H1 (cell line): ENCODE measurements at regions not wholly inside any gene's neighbourhood (a gene's known extent, or its start where the extent isn't known, plus 50 kb on each side); places are given as distances from the start of the nearest gene placed in this dataset.

Source experiments
- CTCF ChIA-PET: fragments of 300-600 bp; sonication (Branson Sonifier 250); formaldehyde crosslinking; loops from one replicate; lab custom pipeline; 2021; ENCODE audit not compliant: partially characterized antibody; lab: Charles Lee
- POLR2A ChIA-PET: fragments of 300-600 bp; sonication (Branson Sonifier 250); formaldehyde crosslinking; loops from one replicate; lab custom pipeline; 2021; ENCODE audit warnings: inconsistent platforms; ENCODE audit not compliant: partially characterized antibody; lab: Charles Lee
- DNase-seq, 2 experiments: peaks; one replicate each; pipeline versions ENCODE4 v3.0.0 to v3.0.0-alpha.2; 2010 to 2022; ENCODE audit warnings: low spot score in 2 of 2, low read depth in 1 of 2, mixed read lengths in 1 of 2
- FAIRE-seq: peaks from 2 replicates; lab custom pipeline; 2011; peaks lifted over from hg19 to GRCh38; lab: Jason Lieb, UNC
- H2AFZ ChIP-seq: 2 replicates; pipeline ENCODE4 v1.8.1; 2012; ENCODE audit warnings: low read length, inconsistent platforms
- H2AK5ac ChIP-seq: 2 replicates; pipeline ENCODE4 v1.6.1; 2013; ENCODE audit warnings: low read depth, low read length
- H2BK120ac ChIP-seq: replicated peaks from 2 replicates; pipeline ENCODE3; 2013; ENCODE audit warnings: low read depth, low read length, inconsistent platforms
- H2BK12ac ChIP-seq: 2 replicates; pipeline ENCODE4 v1.6.1; 2013; ENCODE audit warnings: low read depth, low read length
- H2BK15ac ChIP-seq: 2 replicates; pipeline ENCODE4 v1.6.1; 2013; ENCODE audit warnings: low read length
- H2BK20ac ChIP-seq: 2 replicates; pipeline ENCODE4 v1.6.1; 2013; ENCODE audit warnings: low read length
- H2BK5ac ChIP-seq: 2 replicates; pipeline ENCODE4 v1.6.1; 2013; ENCODE audit warnings: low read depth, low read length
- H3K14ac ChIP-seq: 2 replicates; pipeline ENCODE4 v1.6.1; 2013; ENCODE audit warnings: inconsistent platforms; ENCODE audit not compliant: insufficient read length
- H3K18ac ChIP-seq: 2 replicates; pipeline ENCODE4 v1.6.1; 2013; ENCODE audit warnings: low read length; ENCODE audit errors: extremely low read depth
- H3K23ac ChIP-seq: 2 replicates; pipeline ENCODE4 v1.6.1; 2013; ENCODE audit warnings: inconsistent platforms; ENCODE audit not compliant: insufficient read length
- H3K23me2 ChIP-seq: 2 replicates; pipeline ENCODE4 v1.6.1; 2013; ENCODE audit warnings: low read depth, low read length
- H3K27ac ChIP-seq: 2 replicates; pipeline ENCODE4 v1.6.1; 2011; ENCODE audit warnings: low read depth, low read length, inconsistent platforms
- H3K27me3 ChIP-seq, 4 experiments: replicated peaks in 1 of 4; 1 replicate in 1 of 4; 2 replicates in 3 of 4; pipeline versions ENCODE4 v1.6.1 to v1.8.1; 2011 to 2013; ENCODE audit warnings: low read length in 3 of 4, mild to moderate bottlenecking in 3 of 4, inconsistent platforms in 2 of 4, mixed read lengths in 2 of 4, moderate library complexity in 1 of 4; ENCODE audit not compliant: control insufficient read depth in 3 of 4, insufficient read depth in 3 of 4; ENCODE audit errors: extremely low read depth in 1 of 4
- H3K36me3 ChIP-seq, 4 experiments: 2 replicates each; pipeline versions ENCODE4 v1.6.1 to v1.8.1; 2011 to 2013; ENCODE audit warnings: mild to moderate bottlenecking in 4 of 4, low read length in 3 of 4, moderate library complexity in 2 of 4, control low read depth in 1 of 4, inconsistent platforms in 1 of 4; ENCODE audit not compliant: insufficient read depth in 4 of 4, control insufficient read depth in 2 of 4
- H3K4ac ChIP-seq: replicated peaks from 2 replicates; pipeline ENCODE3; 2013; ENCODE audit warnings: low read length, low read depth, mixed read lengths, inconsistent platforms; ENCODE audit not compliant: insufficient read length
- H3K4me1 ChIP-seq, 4 experiments: replicated peaks in 1 of 4; 1 replicate in 1 of 4; 2 replicates in 3 of 4; pipeline versions ENCODE4 v1.6.1 to v1.8.1; 2011 to 2013; ENCODE audit warnings: low read length in 3 of 4, inconsistent platforms in 2 of 4, mixed read lengths in 1 of 4; ENCODE audit not compliant: insufficient read depth in 4 of 4, control insufficient read depth in 3 of 4
- H3K4me2 ChIP-seq, 2 experiments: 2 replicates each; pipeline versions ENCODE4 v1.6.1 to v1.8.1; 2011 to 2013; ENCODE audit warnings: low read depth in 2 of 2, low read length in 2 of 2, control low read depth in 1 of 2, inconsistent platforms in 1 of 2, mild to moderate bottlenecking in 1 of 2; ENCODE audit not compliant: insufficient read depth in 1 of 2
- H3K4me3 ChIP-seq, 4 experiments: fragments of 200-600, 300-600 bp in 1 of 4; sonication (generic), shearing (Covaris generic), sonication (Bioruptor Twin) in 1 of 4; 2 replicates each; pipeline versions ENCODE4 v1.5.1 to v1.8.1; 2011 to 2016; ENCODE audit warnings: low read length in 4 of 4, low read depth in 3 of 4, control low read depth in 2 of 4, inconsistent platforms in 2 of 4, mild to moderate bottlenecking in 2 of 4, mixed read lengths in 1 of 4, moderate library complexity in 1 of 4; ENCODE audit not compliant: insufficient read depth in 2 of 4; ENCODE audit errors: extremely low read depth in 1 of 4
- H3K56ac ChIP-seq: replicated peaks from 2 replicates; pipeline ENCODE3; 2013; ENCODE audit warnings: low read depth, mild to moderate bottlenecking, mixed read lengths, low read length, inconsistent platforms; ENCODE audit not compliant: insufficient read length
- H3K79me1 ChIP-seq: 2 replicates; pipeline ENCODE4 v1.6.1; 2013; ENCODE audit warnings: low read depth, low read length, control low read depth
- H3K79me2 ChIP-seq, 2 experiments: 2 replicates each; pipeline versions ENCODE4 v1.6.1 to v1.8.1; 2012 to 2013; ENCODE audit warnings: low read length in 2 of 2, mild to moderate bottlenecking in 2 of 2, inconsistent platforms in 1 of 2; ENCODE audit not compliant: insufficient read depth in 2 of 2, control insufficient read depth in 1 of 2
- H3K9ac ChIP-seq, 4 experiments: replicated peaks in 1 of 4; 1 replicate in 1 of 4; 2 replicates in 3 of 4; pipeline versions ENCODE4 v1.6.1 to v1.8.1; 2011 to 2013; ENCODE audit warnings: low read depth in 3 of 4, low read length in 3 of 4, control low read depth in 2 of 4, mild to moderate bottlenecking in 2 of 4, moderate library complexity in 2 of 4, inconsistent platforms in 1 of 4; ENCODE audit errors: extremely low read depth in 1 of 4
- H3K9me3 ChIP-seq, 2 experiments: 2 replicates each; pipeline versions ENCODE4 v1.6.1 to v1.8.1; 2012 to 2013; ENCODE audit warnings: mild to moderate bottlenecking in 2 of 2, moderate library complexity in 2 of 2, control low read depth in 1 of 2, inconsistent platforms in 1 of 2, low read depth in 1 of 2, low read length in 1 of 2, mixed read lengths in 1 of 2; ENCODE audit not compliant: insufficient read depth in 2 of 2
- H4K20me1 ChIP-seq, 2 experiments: replicated peaks in 1 of 2; 2 replicates each; pipeline versions ENCODE3 to v1.8.1; 2011 to 2013; ENCODE audit warnings: inconsistent platforms in 2 of 2, low read length in 2 of 2, mild to moderate bottlenecking in 1 of 2; ENCODE audit not compliant: insufficient read depth in 2 of 2, control insufficient read depth in 1 of 2
- H4K5ac ChIP-seq: 2 replicates; pipeline ENCODE4 v1.6.1; 2013; ENCODE audit warnings: low read length, low read depth, mixed read lengths, inconsistent platforms; ENCODE audit not compliant: insufficient read length
- H4K8ac ChIP-seq: 2 replicates; pipeline ENCODE4 v1.8.0; 2013; ENCODE audit warnings: mild to moderate bottlenecking, moderate library complexity, low read length, inconsistent platforms; ENCODE audit not compliant: insufficient read depth; ENCODE audit errors: extremely low read depth
- H4K91ac ChIP-seq: replicated peaks from 2 replicates; pipeline ENCODE3; 2013; ENCODE audit warnings: low read length, mixed read lengths, inconsistent platforms; ENCODE audit not compliant: insufficient read length
- BACH1 ChIP-seq: IDR thresholded peaks from 2 replicates; pipeline ENCODE4 v1.6.1; 2012; ENCODE audit warnings: low read length, improper control_type of control experiment
- CEBPB ChIP-seq: IDR thresholded peaks from 2 replicates; pipeline ENCODE4 v1.6.1; 2012; ENCODE audit warnings: low read depth, low read length
- CREB1 ChIP-seq: IDR thresholded peaks from 2 replicates; pipeline ENCODE4 v1.6.1; 2012; ENCODE audit warnings: inconsistent platforms
- GABPA ChIP-seq: IDR thresholded peaks from 2 replicates; pipeline ENCODE4 v1.6.1; 2011; ENCODE audit warnings: mild to moderate bottlenecking, low read length, moderate library complexity, borderline replicate concordance; ENCODE audit not compliant: insufficient read depth
- HDAC2 ChIP-seq, 2 experiments: fragments of 300-600 bp in 1 of 2; sonication (generic) in 1 of 2; IDR thresholded peaks; 2 replicates each; pipeline ENCODE4 v1.6.1; 2011 to 2012; ENCODE audit warnings: low read depth in 2 of 2, low read length in 2 of 2, mild to moderate bottlenecking in 2 of 2, moderate library complexity in 2 of 2, borderline replicate concordance in 1 of 2, inconsistent platforms in 1 of 2
- KDM4A ChIP-seq: IDR thresholded peaks from one replicate; pipeline ENCODE4 v1.7.1; 2012; ENCODE audit warnings: low read depth, mild to moderate bottlenecking, moderate library complexity, low read length, inconsistent platforms; ENCODE audit not compliant: severe bottlenecking
- MAFK ChIP-seq: IDR thresholded peaks from 2 replicates; pipeline ENCODE4 v1.6.1; 2012; ENCODE audit warnings: low read depth, mild to moderate bottlenecking, improper control_type of control experiment, low read length
- PHF8 ChIP-seq: fragments of 200-600 bp; sonication (generic); conservative IDR thresholded peaks from 2 replicates; pipeline ENCODE4 v1.7.1; 2012; ENCODE audit warnings: low read depth, mild to moderate bottlenecking, inconsistent platforms, low read length, moderate library complexity
- POLR2A ChIP-seq, 2 experiments: IDR thresholded peaks; 1 replicate in 1 of 2; 2 replicates in 1 of 2; pipeline ENCODE4 v1.6.1; 2011; ENCODE audit warnings: low read depth in 2 of 2, low read length in 2 of 2, mild to moderate bottlenecking in 2 of 2; ENCODE audit errors: control extremely low read depth in 1 of 2
- POLR2AphosphoS5 ChIP-seq: IDR thresholded peaks from 2 replicates; pipeline ENCODE4 v1.6.1; 2011; ENCODE audit warnings: low read depth, low read length
- POU5F1 ChIP-seq: IDR thresholded peaks from 2 replicates; pipeline ENCODE4 v1.6.1; 2011; ENCODE audit warnings: low read depth, mild to moderate bottlenecking, low read length, moderate library complexity
- RFX5 ChIP-seq: IDR thresholded peaks from 2 replicates; pipeline ENCODE4 v1.6.1; 2011; ENCODE audit warnings: low read depth, low read length, improper control_type of control experiment, borderline replicate concordance
- SP2 ChIP-seq: IDR thresholded peaks from 2 replicates; pipeline ENCODE4 v1.6.1; 2012; ENCODE audit warnings: mild to moderate bottlenecking, low read length, inconsistent platforms
- SP4 ChIP-seq: IDR thresholded peaks from 2 replicates; pipeline ENCODE4 v1.6.1; 2012; ENCODE audit warnings: low read length, inconsistent platforms
- SUZ12 ChIP-seq: fragments of 200-600 bp; sonication (generic); IDR thresholded peaks from 2 replicates; pipeline ENCODE4 v1.6.1; 2012; ENCODE audit warnings: mild to moderate bottlenecking, inconsistent platforms, low read length, moderate library complexity, mixed read lengths
- TAF7 ChIP-seq: optimal IDR thresholded peaks from 2 replicates; pipeline ENCODE3; 2011; ENCODE audit warnings: low read depth, mild to moderate bottlenecking, inconsistent platforms, low read length, moderate library complexity, borderline replicate concordance
- WGBS, 2 experiments: shearing (Covaris generic) in 1 of 2; methylation state at CpG; one replicate each; pipeline versions ENCODE4 v1.1.6 to v1.1.7; 2013 to 2015; ENCODE audit warnings: low lambda C conversion rate in 2 of 2, mixed read lengths in 2 of 2, inconsistent platforms in 1 of 2, low coverage in 1 of 2, missing lambda C conversion rate in 1 of 2; ENCODE audit not compliant: insufficient replicate concordance in 2 of 2, insufficient coverage in 1 of 2, insufficient read length in 1 of 2; ENCODE audit errors: extremely low coverage in 1 of 2, missing lambda C conversion rate in 1 of 2; 5-methylcytosine and 5-hydroxymethylcytosine counted together

GRCh38 chr17:5830921-5831320, 239.3 kb upstream of the WSCD1 start:
- no peak overlapping the region for H2BK12ac ChIP-seq
- H2AFZ ChIP-seq: no peak overlapping the region
- H3K18ac ChIP-seq: no peak overlapping the region
- H3K27ac ChIP-seq: no peak overlapping the region
- no peak for FAIRE-seq
- H3K14ac ChIP-seq: no peak overlapping the region
- CTCF ChIA-PET: interaction anchor here (1.2 to 1.3 kb wide), 2 partner anchors 9 to 37 kb away, joined by 3 to 6 read pairs; no protein-coding TSS in a partner anchor
- H3K23me2 ChIP-seq: no peaks in the 10 kb centered on the region
- POLR2A ChIA-PET: interaction anchor here (0.7 kb wide), 1 partner anchor 429 kb away, joined by 3 read pairs; no protein-coding TSS in a partner anchor
- H3K4me2 ChIP-seq: no peak overlapping the region
- no peaks in the 10 kb centered on the region for H3K27me3 ChIP-seq
- H3K79me2 ChIP-seq: no peaks in the 10 kb centered on the region
- peaks cover 0 to 6% (median 2%) of the 10 kb centered on the region in 4 experiments; a peak in 2 of 7 replicates for H3K4me1 ChIP-seq
- H3K9me3 ChIP-seq: 0 out of 4 replicates have a peak, but pooled peaks cover 0 to 2% of the 10 kb centered on the region in 2 experiments
- H3K79me1 ChIP-seq: no peaks in the 10 kb centered on the region
- H2BK120ac ChIP-seq: no peak overlapping the region
- no peak for DNase-seq
- H2BK15ac ChIP-seq: no peak overlapping the region
- no peak overlapping the region for H3K4ac ChIP-seq
- no peaks in the 10 kb centered on the region for H3K36me3 ChIP-seq
- TF ChIP-seq POLR2A (IDR thresholded peaks at IDR 0.05; ENCODE audit: control extremely low read depth in 1 of 2, low read depth in 2 of 2, low read length in 2 of 2): no peak
- TF ChIP-seq POU5F1: no peak
- TF ChIP-seq TAF7: no peak
- TF ChIP-seq PHF8: no peak
- TF ChIP-seq BACH1: no peak
- TF ChIP-seq KDM4A: no peak
- TF ChIP-seq GABPA: no peak
- no peak for TF ChIP-seq CREB1
- TF ChIP-seq SUZ12: no peak
- TF ChIP-seq POLR2AphosphoS5: no peak
- no peak for TF ChIP-seq CEBPB
- TF ChIP-seq RFX5: no peak
- no peak for TF ChIP-seq SP4
- TF ChIP-seq HDAC2 (IDR thresholded peaks at IDR 0.05; ENCODE audit: borderline replicate concordance in 1 of 2, low read depth in 2 of 2, low read length in 2 of 2): no peak
- no peak for TF ChIP-seq MAFK
- no peak for TF ChIP-seq SP2
- no peak overlapping the region for H4K5ac ChIP-seq
- no peak overlapping the region for H2AK5ac ChIP-seq
- H3K56ac ChIP-seq: no peak overlapping the region
- 37% methylated on average over 4 of the region's 4 CpGs; no CpG with 5 or more reads in 1 of the 2 experiments for WGBS, 2 experiments
- H4K91ac ChIP-seq: no peak overlapping the region
- no peaks in the 10 kb centered on the region for H4K20me1 ChIP-seq
- no peak overlapping the region for H2BK20ac ChIP-seq
- no peak overlapping the region for H3K9ac ChIP-seq
- no peak overlapping the region for H3K23ac ChIP-seq
- no peak overlapping the region for H2BK5ac ChIP-seq
- no peak overlapping the region for H4K8ac ChIP-seq
- H3K4me3 ChIP-seq: no peak overlapping the region
